Pancreas (tissue), 10 donors: ENCODE measurements at regions not wholly inside any gene's neighbourhood (a gene's known extent, or its start where the extent isn't known, plus 50 kb on each side); places are given as distances from the start of the nearest gene placed in this dataset.

Experiments used
- ATAC-seq, 4 donors: fragments of 200-7000 bp; cut with Tn5 transposase; one replicate each; pipeline versions ENCODE4 v1.8.0 to v1.9.1; 2020; ENCODE audit warnings: mild to moderate bottlenecking in 4 of 4, moderate library complexity in 4 of 4
- DNase-seq, 6 donors: peaks; one replicate each; pipeline ENCODE4 v3.0.0-alpha.2; 2020
- FAIRE-seq: peaks from 2 replicates; lab custom pipeline; 2012; peaks lifted over from hg19 to GRCh38; lab: Jason Lieb, UNC
- H3K27ac ChIP-seq, 4 donors: fragments of 200-600 bp; sonication (generic); 1 replicate in 3 of 4; 2 replicates in 1 of 4; pipeline versions ENCODE4 v1.5.0 to v1.8.0; 2020
- H3K27me3 ChIP-seq, 4 donors: fragments of 200-600 bp; one replicate each; pipeline ENCODE4 v1.8.0; 2021
- H3K36me3 ChIP-seq, 3 donors: fragments of 200-600 bp; sonication (generic) in 1 of 3; one replicate each; pipeline versions ENCODE4 v1.5.0 to v1.8.0; 2020 to 2021
- H3K4me1 ChIP-seq, 3 donors: fragments of 200-600 bp; one replicate each; pipeline ENCODE4 v1.8.0; 2021
- H3K4me3 ChIP-seq, 4 donors: fragments of 200-600 bp; sonication (generic) in 2 of 4; one replicate each; pipeline versions ENCODE4 v1.5.0 to v1.8.0; 2020 to 2021
- H3K9me3 ChIP-seq, 4 donors: fragments of 200-600 bp; one replicate each; pipeline ENCODE4 v1.8.0; 2021
- CTCF ChIP-seq, 4 donors: fragments of 200-600 bp; sonication (generic) in 3 of 4; IDR thresholded peaks; one replicate each; pipeline versions ENCODE4 v1.5.0 to v1.8.0; 2021; ENCODE audit warnings: antibody characterized with exemption in 4 of 4
- WGBS, 2 donors: extraction: QIAGEN DNeasy Blood & Tissue Kit; methylation state at CpG; one replicate each; pipeline ENCODE4 v1.1.7; 2013; 5-methylcytosine and 5-hydroxymethylcytosine counted together
- intact Hi-C, 3 donors: fragments of 100-400 bp; cut with DNase I; formaldehyde crosslinking; loops; one replicate each; pipeline versions ENCODE4 v1.11.1 to v1.14.2; 2022
- donor health status: healthy with polysubstance abuse.
- donor health status: DM: no; HTN: no; CAD: no; lungs with moderate emphysema.
- donor health status: DM: no; HTN: no; CAD: no.
- donor health status: control.
- donor health status: control.
- donor health status: Bipolar disorder and iron deficiency.
- donor health status: DM: yes; HTN: yes; CAD: no.
- donor health status: DM: no; HTN: no; CAD: no.
- donor health status: DM: no; HTN: no; CAD: no.
- donor health status: DM: yes; HTN: yes; CAD: no.

- FAIRE-seq = no peak
- DNase-seq = no peak
- intact Hi-C loops = no loop called here
Observed at GRCh38 chr2:2536416-2537056, 205.5 kb upstream of the MYT1L start.

GRCh38 chr2:2530334-2530733 lies 199.3 kb upstream of the MYT1L start:
- ATAC-seq = no peak
- Histone ChIP-seq H3K4me1 (no peaks in the 10 kb centered on the region), H3K9me3 (no peaks in the 10 kb centered on the region), H3K4me3 (no peak overlapping the region), H3K27me3 (no peaks in the 10 kb centered on the region), H3K36me3 (no peaks in the 10 kb centered on the region), H3K27ac (no peak overlapping the region)
- DNase-seq = no peak
- no peak for TF ChIP-seq CTCF (IDR thresholded peaks at IDR 0.05)
- intact Hi-C loops = no loop called here
- no peak for FAIRE-seq
- 75 to 76% methylated on average over 10 of the region's 10 CpGs for WGBS, 2 donors

More at GRCh38 chr2:2536416-2537056, 205.5 kb upstream of the MYT1L start:
- no peaks in the 10 kb centered on the region for H3K4me1 ChIP-seq
- no peak for ATAC-seq
- no peak overlapping the region for H3K27ac ChIP-seq
- H3K27me3 ChIP-seq = peaks cover 0 to 4% (median 0%) of the 10 kb centered on the region in 4 donors
- H3K4me3 ChIP-seq = no peak overlapping the region
- no peak for TF ChIP-seq CTCF (IDR thresholded peaks at IDR 0.05)
- H3K36me3 ChIP-seq = no peaks in the 10 kb centered on the region
- WGBS, 2 donors = 19 to 24% methylated on average over 11 of the region's 11 CpGs
- H3K9me3 ChIP-seq = no peaks in the 10 kb centered on the region

- DNase-seq (no peak), ATAC-seq (no peak), FAIRE-seq (no peak)
- Histone ChIP-seq H3K9me3 (no peaks in the 10 kb centered on the region), H3K27ac (no peak overlapping the region), H3K27me3 (no peaks in the 10 kb centered on the region), H3K36me3 (no peaks in the 10 kb centered on the region), H3K4me3 (no peak overlapping the region), H3K4me1 (no peaks in the 10 kb centered on the region)
- intact Hi-C loops = no loop called here
- whole genome bisulfite sequencing, 2 donors = 51 to 62% methylated on average over 15 of the region's 15 CpGs
- TF ChIP-seq CTCF (IDR thresholded peaks at IDR 0.05) = no peak
Observed at GRCh38 chr2:2528846-2529245, 197.8 kb upstream of the MYT1L start.

GRCh38 chr2:2527148-2527547 lies 196.1 kb upstream of the MYT1L start:
- no peak for TF ChIP-seq CTCF (IDR thresholded peaks at IDR 0.05)
- H3K27me3 ChIP-seq = no peaks in the 10 kb centered on the region
- no peaks in the 10 kb centered on the region for H3K9me3 ChIP-seq
- FAIRE-seq (no peak), ATAC-seq (no peak), DNase-seq (no peak)
- intact Hi-C loops = no loop called here
- H3K27ac ChIP-seq = no peak overlapping the region
- 52 to 75% methylated on average over 6 of the region's 6 CpGs for WGBS, 2 donors
- H3K36me3 ChIP-seq = no peaks in the 10 kb centered on the region
- H3K4me3 ChIP-seq = no peak overlapping the region
- no peaks in the 10 kb centered on the region for H3K4me1 ChIP-seq

GRCh38 chr2:2524348-2524941 lies 193.4 kb upstream of the MYT1L start:
- ATAC-seq (no peak), DNase-seq (no peak), FAIRE-seq (no peak)
- H3K27ac ChIP-seq = no peak overlapping the region
- no peak for TF ChIP-seq CTCF (IDR thresholded peaks at IDR 0.05)
- WGBS, 2 donors = 58 to 69% methylated on average over 12 of the region's 12 CpGs
- H3K4me1 ChIP-seq = no peaks in the 10 kb centered on the region
- H3K27me3 ChIP-seq = no peaks in the 10 kb centered on the region
- no peaks in the 10 kb centered on the region for H3K9me3 ChIP-seq
- H3K4me3 ChIP-seq = no peak overlapping the region
- intact Hi-C loops = no loop called here
- H3K36me3 ChIP-seq = no peaks in the 10 kb centered on the region
